SJCRH30 (cell line): ENCODE measurements at regions not wholly inside any gene's neighbourhood (a gene's known extent, or its start where the extent isn't known, plus 50 kb on each side); places are given as distances from the start of the nearest gene placed in this dataset.

Source experiments
- DNase-seq, 2 experiments: peaks; one replicate each; pipeline ENCODE4 v3.0.0-alpha.2; 2015 to 2020
- H3K27ac ChIP-seq: fragments of 250-450 bp; sonication (Bioruptor Pico); 2 replicates; pipeline ENCODE4 v1.5.1; 2020; ENCODE audit warnings: mild to moderate bottlenecking, moderate library complexity
- H3K27me3 ChIP-seq: fragments of 250-450 bp; sonication (Bioruptor Pico); 2 replicates; pipeline ENCODE4 v1.5.1; 2020; ENCODE audit warnings: mild to moderate bottlenecking, moderate library complexity
- H3K36me3 ChIP-seq: fragments of 250-450 bp; sonication (Bioruptor Pico); 2 replicates; pipeline ENCODE4 v1.5.1; 2020; ENCODE audit warnings: mild to moderate bottlenecking, moderate library complexity
- H3K4me1 ChIP-seq: fragments of 250-450 bp; sonication (Bioruptor Pico); 2 replicates; pipeline ENCODE4 v1.5.1; 2020; ENCODE audit warnings: mild to moderate bottlenecking, moderate library complexity
- H3K4me3 ChIP-seq: fragments of 250-450 bp; sonication (Bioruptor Pico); 2 replicates; pipeline ENCODE4 v1.5.1; 2020; ENCODE audit warnings: mild to moderate bottlenecking, moderate library complexity
- H3K9me3 ChIP-seq: fragments of 250-450 bp; sonication (Bioruptor Pico); replicated peaks from 2 replicates; pipeline ENCODE4 v1.5.1; 2020; ENCODE audit warnings: mild to moderate bottlenecking, moderate library complexity

GRCh38 chr14:92259613-92260357 lies 63.2 kb upstream of the SLC24A4 start:
- no peak overlapping the region for H3K4me3 ChIP-seq
- H3K27me3 ChIP-seq, result no peaks in the 10 kb centered on the region
- no peaks in the 10 kb centered on the region for H3K4me1 ChIP-seq
- DNase-seq, result no peak
- H3K9me3 ChIP-seq, result no peaks in the 10 kb centered on the region
- no peak overlapping the region for H3K27ac ChIP-seq
- H3K36me3 ChIP-seq, result no peaks in the 10 kb centered on the region

- DNase-seq, result no peak
- H3K36me3 ChIP-seq, result no peaks in the 10 kb centered on the region
- no peaks in the 10 kb centered on the region for H3K4me1 ChIP-seq
- H3K27ac ChIP-seq, result no peak overlapping the region
- H3K9me3 ChIP-seq, result no peaks in the 10 kb centered on the region
- no peak overlapping the region for H3K4me3 ChIP-seq
- no peaks in the 10 kb centered on the region for H3K27me3 ChIP-seq
Measured at GRCh38 chr14:92263681-92264080, 59.3 kb upstream of the SLC24A4 start.

- H3K9me3 ChIP-seq, result no peaks in the 10 kb centered on the region
- H3K36me3 ChIP-seq, result no peaks in the 10 kb centered on the region
- H3K4me1 ChIP-seq, result no peaks in the 10 kb centered on the region
- H3K4me3 ChIP-seq, result no peak overlapping the region
- no peaks in the 10 kb centered on the region for H3K27me3 ChIP-seq
- no peak overlapping the region for H3K27ac ChIP-seq
- no peak for DNase-seq
Measured at GRCh38 chr14:92264195-92264594, 58.8 kb upstream of the SLC24A4 start.

GRCh38 chr14:92266216-92266615 lies 56.7 kb upstream of the SLC24A4 start:
- Histone ChIP-seq H3K4me1 (no peaks in the 10 kb centered on the region), H3K27me3 (no peaks in the 10 kb centered on the region), H3K27ac (no peak overlapping the region), H3K36me3 (no peaks in the 10 kb centered on the region), H3K9me3 (no peaks in the 10 kb centered on the region), H3K4me3 (no peak overlapping the region)
- no peak for DNase-seq
